CD4-positive, alpha-beta T cell (primary cell): ENCODE measurements at regions not wholly inside any gene's neighbourhood (a gene's known extent, or its start where the extent isn't known, plus 50 kb on each side); places are given as distances from the start of the nearest gene placed in this dataset.

Source experiments
- ATAC-seq: fragments of 200-7000 bp; cut with Tn5 transposase; one replicate; pipeline ENCODE4 v1.10.0; 2022; ENCODE audit warnings: mild to moderate bottlenecking; ENCODE audit not compliant: poor library complexity
- CTCF ChIA-PET: fragments of 350-600 bp; sonication (Branson Sonifier 250); formaldehyde crosslinking; loops from one replicate; lab custom pipeline; 2021; ENCODE audit warnings: antibody characterized with exemption, inconsistent platforms; lab: Charles Lee
- POLR2A ChIA-PET: fragments of 350-600 bp; sonication (Branson Sonifier 250); formaldehyde crosslinking; loops from one replicate; lab custom pipeline; 2021; ENCODE audit warnings: antibody characterized with exemption, inconsistent platforms; lab: Charles Lee
- DNase-seq, 14 experiments: peaks; one replicate each; pipeline ENCODE4 v3.0.0-alpha.2; 2013 to 2020; ENCODE audit warnings: mixed read lengths in 2 of 14
- H3K27ac ChIP-seq, 2 donors: one replicate each; pipeline versions ENCODE4 v1.5.1 to v1.7.0; 2013; ENCODE audit warnings: low read length in 2 of 2, low read depth in 1 of 2, mild to moderate bottlenecking in 1 of 2
- H3K27me3 ChIP-seq, 2 experiments: 1 replicate in 1 of 2; 2 replicates in 1 of 2; pipeline versions ENCODE4 v1.6.1 to v1.7.0; 2013; ENCODE audit warnings: low read length in 2 of 2, control low read depth in 1 of 2, mild to moderate bottlenecking in 1 of 2, moderate library complexity in 1 of 2; ENCODE audit not compliant: insufficient read depth in 2 of 2, control insufficient read depth in 1 of 2
- H3K36me3 ChIP-seq: one replicate; pipeline ENCODE4 v1.6.1; 2013; ENCODE audit warnings: low read length, control low read depth; ENCODE audit not compliant: insufficient read depth
- H3K4me1 ChIP-seq: one replicate; pipeline ENCODE4 v1.6.1; 2013; ENCODE audit warnings: low read length, control low read depth; ENCODE audit not compliant: insufficient read depth
- H3K4me3 ChIP-seq: one replicate; pipeline ENCODE4 v1.5.1; 2013; ENCODE audit warnings: mild to moderate bottlenecking, low read length, moderate library complexity
- H3K9me3 ChIP-seq, 2 experiments: 1 replicate in 1 of 2; 2 replicates in 1 of 2; pipeline versions ENCODE4 v1.6.1 to v1.7.0; 2013; ENCODE audit warnings: low read length in 2 of 2, mild to moderate bottlenecking in 2 of 2, control low read depth in 1 of 2, moderate library complexity in 1 of 2; ENCODE audit not compliant: control insufficient read depth in 1 of 2, insufficient read depth in 1 of 2
- H3K27ac Mint-ChIP-seq: one replicate; pipeline ENCODE4 v1.8.0; 2020; ENCODE audit warnings: mixed read lengths
- H3K27me3 Mint-ChIP-seq: one replicate; pipeline ENCODE4 v1.8.0; 2021; ENCODE audit warnings: mixed read lengths
- H3K36me3 Mint-ChIP-seq: one replicate; pipeline ENCODE4 v1.8.0; 2021; ENCODE audit warnings: low read depth, mixed read lengths
- H3K4me1 Mint-ChIP-seq: one replicate; pipeline ENCODE4 v1.8.0; 2021; ENCODE audit warnings: low read depth, mixed read lengths
- H3K4me3 Mint-ChIP-seq: one replicate; pipeline ENCODE4 v1.8.0; 2020; ENCODE audit warnings: mild to moderate bottlenecking, mixed read lengths
- H3K9me3 Mint-ChIP-seq: one replicate; pipeline ENCODE4 v1.8.0; 2020; ENCODE audit warnings: mixed read lengths
- intact Hi-C, 2 experiments: fragments of 100-400 bp; cut with DNase I in 1 of 2; cut with micrococcal nuclease in 1 of 2; formaldehyde crosslinking; loops; one replicate each; pipeline versions ENCODE4 v1.15.1 to v1.9.0; 2023 to 2025; cut with DNase I, micrococcal nuclease
- TF ChIP-seq, protein P1 (sequence below): fragments of 200-600 bp; IDR thresholded peaks from one replicate; pipeline ENCODE4 v1.8.0; 2022; ENCODE audit warnings: antibody characterized with exemption, mild to moderate bottlenecking

DNA sequence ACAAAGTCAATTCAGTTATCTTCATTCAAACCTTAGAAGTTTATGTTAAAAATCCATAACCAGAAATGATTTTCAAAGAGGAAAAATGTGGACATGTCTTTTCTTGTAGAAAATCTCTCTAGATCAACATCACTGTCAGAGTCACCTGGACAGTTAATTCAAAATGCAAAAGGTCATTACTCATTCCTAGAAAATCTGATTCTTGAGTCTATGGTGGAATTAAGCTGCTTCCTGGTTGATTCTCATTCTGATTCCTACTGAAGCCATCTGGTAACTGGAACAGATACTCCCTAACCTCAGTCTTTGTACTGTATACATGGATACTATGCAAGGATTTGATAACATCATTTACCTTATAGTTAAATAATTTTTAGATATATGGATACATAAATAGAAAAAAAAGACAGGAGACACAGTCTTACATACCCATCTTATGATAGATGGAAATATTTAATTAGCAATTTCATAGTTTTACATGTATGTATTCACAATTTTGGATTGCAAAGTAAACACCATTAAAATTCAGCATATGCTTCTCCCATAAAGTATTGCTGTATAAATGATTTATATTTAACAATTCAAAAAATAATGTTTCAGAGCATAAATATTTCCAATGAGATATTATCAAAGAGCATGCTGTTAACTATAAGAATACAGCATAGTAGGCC lies 693.2 kb upstream of the CCDC54 start:
- H3K27ac ChIP-seq, result no peak overlapping the region
- Mint-ChIP-seq H3K27me3 (peaks cover 7% of the 10 kb centered on the region), H3K36me3 (no peaks in the 10 kb centered on the region), H3K4me1 (no peaks in the 10 kb centered on the region), H3K4me3 (no peak overlapping the region), H3K9me3 (no peaks in the 10 kb centered on the region), H3K27ac (no peak overlapping the region)
- intact Hi-C loops, result no loop called here
- H3K27me3 ChIP-seq, result no peaks in the 10 kb centered on the region
- H3K4me1 ChIP-seq, result no peaks in the 10 kb centered on the region
- ChIA-PET POLR2A (no interaction called here), CTCF (interaction anchor here (0.7 kb wide), 1 partner anchor 1178 kb away, joined by 3 read pairs; no protein-coding TSS in a partner anchor)
- no peaks in the 10 kb centered on the region for H3K9me3 ChIP-seq
- TF ChIP-seq, protein P1, sequence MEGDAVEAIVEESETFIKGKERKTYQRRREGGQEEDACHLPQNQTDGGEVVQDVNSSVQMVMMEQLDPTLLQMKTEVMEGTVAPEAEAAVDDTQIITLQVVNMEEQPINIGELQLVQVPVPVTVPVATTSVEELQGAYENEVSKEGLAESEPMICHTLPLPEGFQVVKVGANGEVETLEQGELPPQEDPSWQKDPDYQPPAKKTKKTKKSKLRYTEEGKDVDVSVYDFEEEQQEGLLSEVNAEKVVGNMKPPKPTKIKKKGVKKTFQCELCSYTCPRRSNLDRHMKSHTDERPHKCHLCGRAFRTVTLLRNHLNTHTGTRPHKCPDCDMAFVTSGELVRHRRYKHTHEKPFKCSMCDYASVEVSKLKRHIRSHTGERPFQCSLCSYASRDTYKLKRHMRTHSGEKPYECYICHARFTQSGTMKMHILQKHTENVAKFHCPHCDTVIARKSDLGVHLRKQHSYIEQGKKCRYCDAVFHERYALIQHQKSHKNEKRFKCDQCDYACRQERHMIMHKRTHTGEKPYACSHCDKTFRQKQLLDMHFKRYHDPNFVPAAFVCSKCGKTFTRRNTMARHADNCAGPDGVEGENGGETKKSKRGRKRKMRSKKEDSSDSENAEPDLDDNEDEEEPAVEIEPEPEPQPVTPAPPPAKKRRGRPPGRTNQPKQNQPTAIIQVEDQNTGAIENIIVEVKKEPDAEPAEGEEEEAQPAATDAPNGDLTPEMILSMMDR, result no peak
- ATAC-seq (no peak), DNase-seq (no peak)
- H3K36me3 ChIP-seq, result no peaks in the 10 kb centered on the region
- no peak overlapping the region for H3K4me3 ChIP-seq

DNA sequence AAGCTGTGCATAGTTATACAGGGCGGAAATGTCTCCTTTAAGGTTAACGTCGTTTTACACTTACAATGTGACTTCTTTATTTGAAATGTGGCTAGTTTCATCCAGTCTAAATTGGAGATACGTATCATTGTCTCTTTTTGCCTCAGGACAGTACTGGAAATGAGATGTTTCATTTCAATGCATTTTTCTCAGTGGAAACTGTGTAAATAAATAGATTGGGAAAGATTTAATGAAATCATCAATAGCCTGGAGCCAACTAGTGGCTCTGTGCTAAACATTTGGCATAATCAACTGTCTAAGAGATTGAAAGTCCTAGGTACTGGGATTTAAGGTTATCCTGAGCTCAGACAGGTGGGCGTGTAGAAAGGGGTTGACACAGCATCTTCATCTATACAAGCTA lies 691.5 kb upstream of the CCDC54 start:
- Histone ChIP-seq H3K27me3 (no peaks in the 10 kb centered on the region), H3K4me1 (no peaks in the 10 kb centered on the region), H3K4me3 (no peak overlapping the region), H3K9me3 (no peaks in the 10 kb centered on the region), H3K36me3 (no peaks in the 10 kb centered on the region), H3K27ac (no peak overlapping the region)
- H3K9me3 Mint-ChIP-seq, result no peaks in the 10 kb centered on the region
- H3K4me1 Mint-ChIP-seq, result no peaks in the 10 kb centered on the region
- no peak overlapping the region for H3K27ac Mint-ChIP-seq
- CTCF ChIA-PET, result interaction anchor here (0.8 kb wide), 1 partner anchor 9 kb away, joined by 3 read pairs; no protein-coding TSS in a partner anchor
- peaks cover under 1% of the 10 kb centered on the region for H3K27me3 Mint-ChIP-seq
- TF ChIP-seq, protein P1, result no peak
- H3K36me3 Mint-ChIP-seq, result no peaks in the 10 kb centered on the region
- POLR2A ChIA-PET, result no interaction called here
- no peak overlapping the region for H3K4me3 Mint-ChIP-seq
- intact Hi-C loops, result no loop called here
- ATAC-seq, result no peak
- DNase-seq, result no peak

DNA sequence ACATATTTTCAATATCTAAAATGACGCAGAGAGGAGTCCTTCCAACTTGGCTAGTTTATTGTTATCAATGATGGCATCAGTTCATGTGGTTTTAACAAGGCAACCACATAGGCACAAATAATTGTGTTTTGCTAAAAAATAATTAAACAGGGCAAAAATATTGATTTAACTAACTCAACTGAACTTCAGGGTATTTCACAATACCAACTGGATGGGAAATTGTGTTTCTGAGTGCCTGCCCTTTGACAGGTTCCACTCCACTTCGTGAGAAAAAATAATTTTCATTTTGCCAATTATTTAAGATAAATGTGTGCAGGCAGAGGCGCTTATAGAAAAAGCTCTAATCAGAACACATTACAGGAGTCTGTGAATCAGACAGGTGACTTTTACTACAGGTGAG lies 689.3 kb upstream of the CCDC54 start:
- ChIA-PET CTCF (no interaction called here), POLR2A (no interaction called here)
- Histone ChIP-seq H3K4me1 (no peaks in the 10 kb centered on the region), H3K36me3 (no peaks in the 10 kb centered on the region), H3K27me3 (no peaks in the 10 kb centered on the region), H3K9me3 (no peaks in the 10 kb centered on the region), H3K27ac (no peak overlapping the region), H3K4me3 (no peak overlapping the region)
- Mint-ChIP-seq H3K4me3 (no peak overlapping the region), H3K27ac (no peak overlapping the region), H3K27me3 (no peaks in the 10 kb centered on the region), H3K4me1 (no peaks in the 10 kb centered on the region), H3K36me3 (no peaks in the 10 kb centered on the region), H3K9me3 (no peaks in the 10 kb centered on the region)
- intact Hi-C loops, result no loop called here
- ATAC-seq (no peak), DNase-seq (no peak)
- TF ChIP-seq, protein P1, result no peak
